GM19099 (cell line): ENCODE measurements at regions not wholly inside any gene's neighbourhood (a gene's known extent, or its start where the extent isn't known, plus 50 kb on each side); places are given as distances from the start of the nearest gene placed in this dataset.

Source experiments
- POLR2A ChIP-seq: IDR thresholded peaks from 3 replicates; pipeline ENCODE4 v1.6.1; 2011; ENCODE audit warnings: low read depth; ENCODE audit not compliant: insufficient read length; ENCODE audit errors: extremely low read depth

DNA sequence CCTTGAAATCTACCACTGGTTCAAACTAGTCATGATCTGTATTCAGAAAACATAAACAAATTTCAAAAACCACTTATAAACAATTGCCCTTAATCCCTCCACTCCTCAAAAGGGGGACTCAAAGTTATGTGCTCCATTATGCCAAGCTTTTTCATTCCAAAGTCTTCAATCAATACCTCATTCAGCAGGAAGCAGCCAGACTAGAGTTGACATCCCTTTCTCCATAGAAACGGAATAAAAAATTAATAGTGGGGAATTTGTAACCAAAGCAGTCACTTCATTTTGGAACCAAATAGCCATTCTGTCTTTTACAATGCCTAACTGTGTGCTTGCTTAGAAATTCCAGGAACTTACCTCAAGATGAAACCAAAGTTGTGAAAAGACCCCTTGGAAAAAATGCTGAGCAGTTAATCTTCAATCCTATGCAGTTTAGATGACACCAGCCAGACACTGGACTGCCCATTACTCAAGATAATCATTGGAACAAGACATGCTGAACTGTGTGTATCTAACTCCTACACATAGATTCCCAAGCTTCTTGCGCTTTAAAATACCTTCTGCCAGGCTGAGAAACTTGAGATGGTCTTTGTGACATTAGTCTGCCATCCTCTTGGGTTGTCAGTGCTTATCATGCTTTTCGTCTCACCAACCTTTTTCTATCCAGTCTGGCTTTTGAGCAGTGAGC lies 406.2 kb downstream of the PLOD2 start:
- no peak for TF ChIP-seq POLR2A

DNA sequence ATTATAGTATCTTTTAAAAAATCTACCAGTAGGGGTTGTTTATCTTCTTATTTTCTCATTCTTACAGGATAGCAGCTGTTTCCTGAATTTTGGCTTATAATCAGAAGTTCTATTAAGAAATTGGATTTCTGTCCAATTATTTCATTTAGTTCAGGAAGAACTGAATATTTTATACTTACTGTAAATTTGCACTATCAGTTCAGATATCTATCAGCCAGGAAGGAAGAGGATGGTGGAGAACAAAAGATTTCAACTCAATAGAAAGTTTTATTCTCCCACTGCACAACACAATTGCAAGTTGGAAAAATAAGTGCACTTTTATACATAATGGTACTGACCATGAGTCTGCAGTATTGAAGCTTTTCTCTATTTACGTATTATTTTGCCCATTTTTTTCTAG lies 400.9 kb downstream of the PLOD2 start:
- TF ChIP-seq POLR2A = no peak

DNA sequence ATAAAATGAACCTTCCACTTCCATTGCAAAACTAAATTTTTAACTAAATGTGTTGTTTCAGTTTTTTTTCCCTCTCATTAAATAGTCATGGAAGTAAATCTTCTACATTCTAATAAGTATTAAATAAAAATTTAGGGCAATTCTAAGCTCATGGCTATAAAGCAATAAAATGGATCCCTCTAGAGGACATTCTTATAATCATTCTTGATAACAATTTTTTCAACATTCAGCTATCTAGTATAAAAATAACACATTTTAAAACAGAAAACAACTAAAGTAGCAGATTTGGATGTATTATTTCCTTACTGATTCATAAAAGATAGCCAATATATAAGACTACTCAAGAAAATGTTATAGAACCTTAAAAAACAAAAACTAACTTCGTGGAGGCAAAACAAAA lies 393.1 kb downstream of the PLOD2 start:
- TF ChIP-seq POLR2A = no peak

DNA sequence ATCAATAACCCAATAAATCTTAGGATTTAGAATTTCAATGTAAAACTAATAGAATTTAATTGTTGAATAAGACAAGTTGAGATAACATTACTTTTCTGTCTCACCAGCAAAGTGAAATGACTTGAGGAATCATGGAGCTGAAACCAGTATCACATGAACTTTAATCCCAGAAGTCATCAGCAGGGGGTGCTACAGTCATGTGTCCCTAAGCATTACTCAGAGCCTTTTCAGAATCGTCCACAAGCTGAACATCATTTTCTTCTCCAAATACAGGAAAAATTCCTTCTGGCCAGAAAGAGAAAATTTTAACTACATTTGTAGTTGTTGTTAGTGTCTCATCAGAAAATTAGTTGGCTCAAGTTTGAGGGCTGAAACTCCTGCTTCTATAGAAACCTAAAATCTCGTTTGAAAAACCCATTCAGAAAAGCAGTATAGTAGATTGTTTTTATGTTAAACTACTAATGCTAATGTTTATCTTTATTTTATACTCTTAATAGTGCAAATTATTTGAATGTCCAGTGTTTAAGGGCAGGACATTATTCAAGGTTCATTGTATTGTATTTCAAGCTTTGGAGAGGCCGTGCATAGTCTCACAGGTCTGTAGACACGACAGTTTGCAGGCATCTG lies 384.1 kb downstream of the PLOD2 start:
- TF ChIP-seq POLR2A = no peak

DNA sequence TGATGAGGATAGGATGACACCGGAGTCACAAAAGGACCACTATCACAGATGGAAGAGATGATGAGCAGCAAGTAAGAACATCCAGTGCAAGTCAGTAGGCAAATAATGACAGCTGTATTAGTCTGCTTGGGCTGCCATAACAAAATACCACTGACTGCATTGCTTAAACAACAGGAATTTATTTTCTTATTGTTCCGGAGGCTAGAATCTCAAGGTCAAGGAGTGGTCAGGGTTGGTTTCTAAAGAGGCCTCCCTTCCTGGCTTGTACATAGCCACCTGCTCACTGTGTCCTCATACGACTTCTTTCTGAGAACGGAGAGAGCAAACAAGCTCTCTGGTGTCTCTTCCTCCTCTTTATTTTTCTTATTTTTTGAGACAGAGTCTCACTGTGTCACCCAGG lies 380.7 kb downstream of the PLOD2 start:
- TF ChIP-seq POLR2A = no peak

DNA sequence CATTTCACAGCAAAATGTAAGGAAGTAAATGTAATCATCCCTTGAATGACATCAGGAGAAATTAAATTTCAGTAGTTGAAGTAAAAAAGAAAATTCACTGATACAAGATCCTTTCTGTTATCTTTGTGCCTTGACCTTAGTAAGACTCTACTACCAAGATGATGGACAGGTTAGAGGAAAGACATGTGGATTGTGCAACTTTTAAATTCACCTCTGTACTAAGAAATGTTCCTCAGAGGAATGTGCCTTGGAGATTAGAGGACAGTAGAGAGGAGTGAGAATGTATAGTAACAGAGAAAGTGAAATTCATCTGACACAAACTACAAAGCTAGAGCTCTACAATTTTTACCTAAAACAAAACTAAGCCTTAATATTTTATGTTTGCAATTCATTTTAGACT lies 375.3 kb downstream of the PLOD2 start:
- no peak for TF ChIP-seq POLR2A

DNA sequence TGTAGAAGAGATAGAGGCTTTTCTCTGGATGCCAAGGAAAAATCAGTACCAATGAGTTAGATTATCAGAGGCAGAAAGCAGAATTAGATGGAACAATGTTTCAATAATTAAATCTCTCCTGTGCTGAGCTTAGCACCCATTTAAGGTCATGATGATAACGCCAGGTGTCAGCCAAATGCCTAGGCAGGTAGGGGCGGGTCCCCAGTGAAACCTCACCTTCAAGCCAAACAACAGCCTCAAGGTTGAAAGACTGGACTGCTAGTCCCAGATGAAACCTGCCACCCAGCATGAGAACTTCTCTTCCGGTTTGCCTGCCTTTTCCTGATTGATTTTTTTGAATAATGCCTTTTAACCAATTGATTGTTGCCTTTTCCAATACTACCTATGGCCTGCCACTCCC lies 363.0 kb downstream of the PLOD2 start:
- no peak for TF ChIP-seq POLR2A

DNA sequence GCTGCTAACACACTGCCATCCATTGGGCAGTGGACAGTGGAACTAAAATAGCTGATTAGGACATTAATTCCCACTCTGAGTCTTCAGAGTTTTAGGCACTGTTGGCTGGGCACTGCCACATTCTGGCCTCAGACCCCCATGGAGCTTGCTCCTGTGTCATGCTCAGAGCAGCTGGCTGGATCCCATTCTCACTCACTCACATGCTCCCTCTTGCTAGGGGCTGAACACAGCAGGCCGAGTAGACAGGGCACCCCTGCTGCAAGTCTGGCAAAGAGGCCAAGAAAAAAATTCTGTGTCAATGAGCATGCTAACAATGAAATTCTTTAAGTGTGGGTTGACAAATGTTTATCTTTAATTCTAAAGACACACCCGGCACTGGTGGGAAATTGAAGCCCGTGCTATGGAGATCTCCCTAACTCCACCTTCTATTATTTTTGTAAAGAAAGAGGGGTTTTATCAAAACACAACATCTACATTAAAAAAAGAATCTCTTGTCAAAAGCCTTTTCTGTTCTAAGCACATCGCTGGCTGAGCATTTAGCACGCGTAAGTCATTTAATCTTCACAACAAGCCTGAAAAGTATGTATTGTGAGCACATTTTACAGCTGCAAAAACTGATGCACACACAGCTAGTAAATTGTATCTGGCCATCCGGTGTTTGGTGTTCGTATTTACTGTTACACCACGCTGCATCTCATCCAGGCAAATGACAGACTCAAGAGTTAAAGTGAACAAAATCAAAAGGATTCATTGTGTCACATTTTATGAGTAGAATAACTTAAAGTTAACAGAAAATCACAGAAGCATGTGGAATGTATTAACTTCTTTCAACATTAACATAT lies 362.1 kb downstream of the PLOD2 start:
- no peak for TF ChIP-seq POLR2A

DNA sequence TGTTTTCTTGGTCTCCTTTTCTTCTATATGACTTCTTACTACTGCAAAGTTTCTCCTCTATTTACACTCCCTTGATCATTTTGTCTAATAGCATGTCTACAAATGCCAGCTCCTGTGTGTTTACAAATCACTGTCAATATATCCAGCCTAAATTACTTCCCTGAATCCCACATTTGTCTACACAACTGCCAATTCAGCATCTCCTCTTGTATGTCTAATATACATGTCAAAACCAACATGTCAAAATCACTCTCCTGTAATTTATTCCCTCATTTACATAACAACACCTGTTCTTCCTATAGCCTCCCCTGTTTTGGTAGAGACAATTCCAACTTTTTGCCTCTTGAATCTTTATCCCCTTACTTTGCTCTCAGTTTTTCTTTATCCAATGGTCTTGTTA lies 359.3 kb downstream of the PLOD2 start:
- TF ChIP-seq POLR2A = no peak

DNA sequence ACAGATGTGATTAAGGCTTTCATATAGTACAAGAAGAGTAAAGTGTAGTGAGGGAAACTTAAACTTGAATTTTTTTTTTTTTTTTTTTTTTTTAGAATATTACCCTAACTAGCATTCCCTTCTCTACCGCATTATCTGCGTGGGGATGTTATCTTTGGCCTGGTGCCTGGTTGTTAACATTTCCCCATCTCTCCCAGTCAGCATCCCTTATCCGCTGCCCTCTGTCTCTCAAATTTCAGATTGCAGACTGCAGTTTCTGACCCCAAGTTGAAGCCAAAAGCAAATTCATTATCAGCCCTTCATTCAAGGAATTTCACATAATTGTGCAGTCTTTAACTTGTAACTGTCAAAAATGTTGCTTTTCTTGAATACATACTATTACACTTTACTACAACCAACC lies 353.0 kb downstream of the PLOD2 start:
- TF ChIP-seq POLR2A = no peak

DNA sequence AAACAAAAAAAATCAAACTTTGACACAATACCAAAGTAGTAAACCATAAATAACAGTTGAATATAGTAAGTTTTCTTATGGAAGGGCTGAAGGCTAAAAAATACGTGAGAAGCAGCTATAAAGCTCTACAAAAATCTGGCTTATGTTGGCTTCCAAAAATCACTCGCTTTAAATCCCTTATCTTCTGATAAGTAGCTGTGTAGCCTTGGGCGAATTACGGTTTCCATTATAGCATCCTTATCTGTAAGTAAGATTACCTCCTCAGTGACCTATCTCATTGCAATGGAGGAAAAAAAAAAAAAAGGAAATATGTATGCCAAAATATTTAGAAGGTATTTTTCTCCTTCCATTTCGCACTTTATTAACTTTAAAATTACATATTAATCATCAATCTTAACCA lies 348.6 kb downstream of the PLOD2 start:
- no peak for TF ChIP-seq POLR2A

DNA sequence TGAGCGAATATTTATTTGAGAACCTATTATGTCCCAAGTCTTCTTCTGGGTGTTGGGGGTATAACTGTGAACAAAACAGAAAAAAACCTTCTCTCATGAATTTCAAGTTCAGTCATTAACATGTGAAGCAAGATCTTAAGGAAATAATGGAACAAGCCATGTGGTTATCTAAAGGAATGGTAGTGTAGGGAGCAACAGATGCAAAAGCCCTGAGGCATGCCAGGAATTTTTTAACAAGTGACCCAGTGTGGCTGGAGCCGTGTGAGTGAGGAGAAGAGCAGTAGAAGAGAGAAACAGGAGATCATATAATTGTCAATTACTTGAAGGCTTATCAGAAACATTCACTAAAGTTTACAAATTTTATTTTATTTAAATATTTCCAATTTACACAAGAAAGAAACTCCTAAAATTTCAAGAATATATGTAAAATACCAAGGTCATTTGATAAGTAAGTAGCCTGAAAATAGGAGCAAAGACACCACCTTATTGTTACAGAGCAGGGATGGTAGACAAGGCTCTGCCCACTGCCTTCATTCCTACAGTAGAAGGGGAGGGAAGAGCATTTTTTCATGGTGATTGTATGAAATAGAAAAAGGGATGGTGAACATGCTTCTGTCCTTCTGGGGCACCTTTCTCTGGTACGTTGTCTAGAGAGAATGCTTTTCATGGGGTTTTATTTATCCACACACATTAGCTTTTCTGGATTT lies 345.1 kb downstream of the PLOD2 start:
- TF ChIP-seq POLR2A = no peak

DNA sequence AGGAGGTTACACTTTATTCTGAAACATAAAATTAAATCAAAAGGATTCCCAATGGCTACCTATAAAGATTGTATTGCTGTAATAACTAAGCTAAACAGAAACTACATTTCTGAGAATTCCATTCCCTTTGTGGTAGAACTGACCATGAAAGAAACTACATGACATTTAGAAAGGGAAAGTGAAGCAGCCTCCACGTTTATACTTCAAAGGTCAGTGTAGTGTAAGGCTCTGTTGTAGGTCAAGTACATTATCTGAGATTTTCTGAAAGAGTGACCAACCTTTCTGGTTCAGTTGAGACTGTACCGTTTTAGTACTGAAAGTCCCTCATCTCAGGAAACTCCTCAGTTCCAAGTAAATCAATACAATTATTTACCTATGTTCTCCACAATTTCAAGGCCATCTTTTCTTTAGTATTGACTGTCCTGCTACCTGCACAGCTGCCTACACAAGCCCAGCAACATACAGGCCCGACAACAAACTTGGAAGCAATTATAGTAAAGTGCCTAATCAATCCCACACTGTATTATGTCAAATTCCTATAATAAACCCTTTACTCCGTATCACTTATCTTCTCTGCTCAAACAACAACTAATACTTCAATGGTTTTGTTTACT lies 343.0 kb downstream of the PLOD2 start:
- no peak for TF ChIP-seq POLR2A

DNA sequence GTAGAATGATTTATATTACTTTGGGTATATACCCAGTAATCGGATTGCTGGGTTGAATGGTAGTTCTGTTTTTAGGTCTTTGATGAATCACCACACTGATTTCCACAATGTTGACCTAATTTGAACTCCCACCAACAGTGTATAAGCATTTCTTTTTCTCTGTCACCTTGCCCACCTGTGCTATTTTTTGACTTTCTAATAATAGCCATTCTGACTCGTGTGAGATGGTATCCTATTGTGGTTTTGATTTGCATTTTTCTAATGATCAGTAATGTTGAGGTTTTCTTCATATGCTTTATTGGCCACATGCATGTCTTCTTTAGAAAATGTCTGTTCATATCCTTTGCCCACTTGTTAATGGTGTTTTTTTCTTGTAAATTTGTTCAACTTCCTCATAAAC lies 340.8 kb downstream of the PLOD2 start:
- no peak for TF ChIP-seq POLR2A
